HepG2 (cell line): ENCODE measurements at regions not wholly inside any gene's neighbourhood (a gene's known extent, or its start where the extent isn't known, plus 50 kb on each side); places are given as distances from the start of the nearest gene placed in this dataset.

ENCODE experiments used
- ATAC-seq: fragments of 200-7000 bp; cut with Tn5 transposase; 3 replicates; pipeline ENCODE4 v1.9.1; 2020; ENCODE audit warnings: mild to moderate bottlenecking, moderate library complexity
- BruUV-seq: library from RNA; stranded (reverse); fragments of 400-500 nt; replicated peaks from 2 replicates; lab custom pipeline; 2021; lab: Mats Ljungman, UMichigan
- CTCF ChIA-PET: fragments of 300-600 bp; formaldehyde crosslinking; extraction: SDS; loops from one replicate; lab custom pipeline; 2021; ENCODE audit warnings: low total read pairs, inconsistent platforms, low intra/inter-chr PET ratio; lab: Yijun Ruan, JAX
- POLR2A ChIA-PET: fragments of 350-600 bp; sonication (Branson Sonifier 250); formaldehyde crosslinking; loops from one replicate; lab custom pipeline; 2020; ENCODE audit warnings: antibody characterized with exemption, inconsistent platforms; lab: Yijun Ruan, JAX
- DNase-seq: peaks from one replicate; pipeline ENCODE4 v3.0.0-alpha.2; 2015; ENCODE audit warnings: low spot score
- FAIRE-seq: peaks from 3 replicates; lab custom pipeline; 2011; peaks lifted over from hg19 to GRCh38; lab: Jason Lieb, UNC
- H2AFZ ChIP-seq: one replicate; pipeline ENCODE4 v1.6.1; 2011; ENCODE audit warnings: low read length, inconsistent platforms
- H3K27ac ChIP-seq: fragments of 300-600 bp; 3 replicates; pipeline ENCODE4 v1.8.0; 2011; ENCODE audit warnings: mixed run types, mild to moderate bottlenecking, mixed read lengths, low read length, inconsistent platforms; ENCODE audit not compliant: insufficient read depth; ENCODE audit errors: extremely low read length
- H3K27me3 ChIP-seq, 2 experiments: fragments of 200-600 bp in 1 of 2; 2 replicates in 1 of 2; 3 replicates in 1 of 2; pipeline versions ENCODE4 v1.6.0 to v1.8.0; 2011; ENCODE audit warnings: low read length in 2 of 2, mild to moderate bottlenecking in 2 of 2, moderate library complexity in 2 of 2, inconsistent platforms in 1 of 2; ENCODE audit not compliant: insufficient read depth in 2 of 2, control insufficient read depth in 1 of 2
- H3K36me3 ChIP-seq, 2 experiments: fragments of 200-600 bp in 1 of 2; replicated peaks in 1 of 2; 2 replicates in 1 of 2; 3 replicates in 1 of 2; pipeline versions ENCODE4 v1.5.1 to v1.8.0; 2011; ENCODE audit warnings: low read length in 2 of 2, inconsistent platforms in 1 of 2; ENCODE audit not compliant: insufficient read depth in 2 of 2, control insufficient read depth in 1 of 2
- H3K4me1 ChIP-seq: 2 replicates; pipeline ENCODE4 v1.5.1; 2012; ENCODE audit warnings: low read length, inconsistent platforms; ENCODE audit not compliant: insufficient read depth
- H3K4me2 ChIP-seq: 2 replicates; pipeline ENCODE4 v1.6.0; 2011; ENCODE audit warnings: low read depth, low read length, inconsistent platforms
- H3K4me3 ChIP-seq, 3 experiments: fragments of 200-600 bp in 1 of 3; sonication (generic), shearing (Covaris generic) in 1 of 3; replicated peaks in 1 of 3; 2 replicates each; pipeline ENCODE4 v1.5.1; 2011 to 2016; ENCODE audit warnings: low read length in 3 of 3, inconsistent platforms in 2 of 3, low read depth in 2 of 3, mild to moderate bottlenecking in 2 of 3, control low read depth in 1 of 3, mixed read lengths in 1 of 3; ENCODE audit not compliant: insufficient read depth in 1 of 3
- H3K79me2 ChIP-seq: one replicate; pipeline ENCODE4 v1.6.1; 2011; ENCODE audit warnings: low read length, inconsistent platforms; ENCODE audit not compliant: insufficient read depth
- H3K9ac ChIP-seq: 2 replicates; pipeline ENCODE4 v1.6.0; 2011; ENCODE audit warnings: mild to moderate bottlenecking, low read depth, low read length, inconsistent platforms; ENCODE audit not compliant: insufficient read depth
- H3K9me3 ChIP-seq: 2 replicates; pipeline ENCODE4 v1.5.1; 2012; ENCODE audit warnings: mild to moderate bottlenecking, low read length
- H4K20me1 ChIP-seq: 2 replicates; pipeline ENCODE4 v1.6.0; 2011; ENCODE audit warnings: inconsistent platforms, mild to moderate bottlenecking, low read length, moderate library complexity; ENCODE audit not compliant: insufficient read depth
- BORCS8-MEF2B ChIP-seq: sonication (generic); formaldehyde crosslinking; IDR thresholded peaks from 2 replicates; pipeline ENCODE4 v1.8.0; 2022; ENCODE audit warnings: mild to moderate bottlenecking, missing genetic modification reagents
- NR1H2 ChIP-seq: sonication (generic); formaldehyde crosslinking; IDR thresholded peaks from 2 replicates; pipeline ENCODE4 v1.8.1; 2022; ENCODE audit warnings: low read depth, missing genetic modification reagents, borderline replicate concordance
- NR3C1 ChIP-seq: sonication (generic); formaldehyde crosslinking; IDR thresholded peaks from 2 replicates; pipeline ENCODE4 v1.4.0; 2020; ENCODE audit warnings: missing genetic modification reagents
- POGK ChIP-seq: sonication (generic); formaldehyde crosslinking; conservative IDR thresholded peaks from 2 replicates; pipeline ENCODE4 v1.8.0; 2022; ENCODE audit warnings: mild to moderate bottlenecking, moderate library complexity, missing genetic modification reagents
- ZHX2 ChIP-seq, 2 experiments: sonication (generic) in 1 of 2; formaldehyde crosslinking in 1 of 2; IDR thresholded peaks; 2 replicates each; pipeline versions ENCODE4 v1.6.1 to v1.9.0; 2014 to 2022; ENCODE audit warnings: antibody characterized with exemption in 1 of 2, borderline replicate concordance in 1 of 2, inconsistent platforms in 1 of 2, low read depth in 1 of 2, missing genetic modification reagents in 1 of 2
- ZNF235 ChIP-seq: sonication (generic); formaldehyde crosslinking; IDR thresholded peaks from 2 replicates; pipeline ENCODE4 v1.8.1; 2023; ENCODE audit warnings: mild to moderate bottlenecking, missing genetic modification reagents, borderline replicate concordance
- WGBS: methylation state at CpG from one replicate; pipeline ENCODE4 v1.1.6; 2017; ENCODE audit warnings: low lambda C conversion rate; 5-methylcytosine and 5-hydroxymethylcytosine counted together
- in situ Hi-C: cut with HindIII; loops from 2 replicates; pipeline ENCODE4 v1.10.0; 2017; ENCODE audit warnings: low pct_unique_long_range_greater_than_20kb; ENCODE audit not compliant: extremely low pct_ligation_motif_present
- intact Hi-C: fragments of 100-400 bp; cut with micrococcal nuclease; formaldehyde crosslinking; loops from one replicate; pipeline ENCODE4 v1.10.0; 2022; ENCODE audit not compliant: unreplicated experiment
- TF ChIP-seq, protein P1 (sequence below): sonication (generic); formaldehyde crosslinking; IDR thresholded peaks from 2 replicates; pipeline ENCODE4 v1.4.0; 2020; ENCODE audit warnings: missing genetic modification reagents, borderline replicate concordance
- TF ChIP-seq, protein P2 (sequence below): sonication (generic); formaldehyde crosslinking; IDR thresholded peaks from 2 replicates; pipeline ENCODE4 v1.5.0; 2020; ENCODE audit warnings: mild to moderate bottlenecking, missing genetic modification reagents, moderate library complexity

GRCh38 chr10:4650582-4650981 lies 175.4 kb upstream of the AKR1E2 start:
- 2% methylated on average over 5 of the region's 6 CpGs for WGBS
- no peak for ATAC-seq
- no peak for TF ChIP-seq NR3C1 (CRISPR knock-in tag)
- TF ChIP-seq POGK (CRISPR knock-in tag) = no peak
- no peak for TF ChIP-seq BORCS8-MEF2B (CRISPR knock-in tag)
- TF ChIP-seq, protein P1, sequence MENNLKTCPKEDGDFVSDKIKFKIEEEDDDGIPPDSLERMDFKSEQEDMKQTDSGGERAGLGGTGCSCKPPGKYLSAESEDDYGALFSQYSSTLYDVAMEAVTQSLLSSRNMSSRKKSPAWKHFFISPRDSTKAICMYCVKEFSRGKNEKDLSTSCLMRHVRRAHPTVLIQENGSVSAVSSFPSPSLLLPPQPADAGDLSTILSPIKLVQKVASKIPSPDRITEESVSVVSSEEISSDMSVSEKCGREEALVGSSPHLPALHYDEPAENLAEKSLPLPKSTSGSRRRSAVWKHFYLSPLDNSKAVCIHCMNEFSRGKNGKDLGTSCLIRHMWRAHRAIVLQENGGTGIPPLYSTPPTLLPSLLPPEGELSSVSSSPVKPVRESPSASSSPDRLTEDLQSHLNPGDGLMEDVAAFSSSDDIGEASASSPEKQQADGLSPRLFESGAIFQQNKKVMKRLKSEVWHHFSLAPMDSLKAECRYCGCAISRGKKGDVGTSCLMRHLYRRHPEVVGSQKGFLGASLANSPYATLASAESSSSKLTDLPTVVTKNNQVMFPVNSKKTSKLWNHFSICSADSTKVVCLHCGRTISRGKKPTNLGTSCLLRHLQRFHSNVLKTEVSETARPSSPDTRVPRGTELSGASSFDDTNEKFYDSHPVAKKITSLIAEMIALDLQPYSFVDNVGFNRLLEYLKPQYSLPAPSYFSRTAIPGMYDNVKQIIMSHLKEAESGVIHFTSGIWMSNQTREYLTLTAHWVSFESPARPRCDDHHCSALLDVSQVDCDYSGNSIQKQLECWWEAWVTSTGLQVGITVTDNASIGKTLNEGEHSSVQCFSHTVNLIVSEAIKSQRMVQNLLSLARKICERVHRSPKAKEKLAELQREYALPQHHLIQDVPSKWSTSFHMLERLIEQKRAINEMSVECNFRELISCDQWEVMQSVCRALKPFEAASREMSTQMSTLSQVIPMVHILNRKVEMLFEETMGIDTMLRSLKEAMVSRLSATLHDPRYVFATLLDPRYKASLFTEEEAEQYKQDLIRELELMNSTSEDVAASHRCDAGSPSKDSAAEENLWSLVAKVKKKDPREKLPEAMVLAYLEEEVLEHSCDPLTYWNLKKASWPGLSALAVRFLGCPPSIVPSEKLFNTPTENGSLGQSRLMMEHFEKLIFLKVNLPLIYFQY (CRISPR knock-in tag) = no peak
- no peak for TF ChIP-seq ZHX2 (IDR thresholded peaks at IDR 0.05; ENCODE audit: low read depth)
- TF ChIP-seq ZHX2 (CRISPR knock-in tag; IDR thresholded peaks at IDR 0.05; ENCODE audit: borderline replicate concordance) = no peak
- TF ChIP-seq ZNF235 = no peak
- no peak for TF ChIP-seq NR1H2 (CRISPR knock-in tag)
- TF ChIP-seq, protein P2, sequence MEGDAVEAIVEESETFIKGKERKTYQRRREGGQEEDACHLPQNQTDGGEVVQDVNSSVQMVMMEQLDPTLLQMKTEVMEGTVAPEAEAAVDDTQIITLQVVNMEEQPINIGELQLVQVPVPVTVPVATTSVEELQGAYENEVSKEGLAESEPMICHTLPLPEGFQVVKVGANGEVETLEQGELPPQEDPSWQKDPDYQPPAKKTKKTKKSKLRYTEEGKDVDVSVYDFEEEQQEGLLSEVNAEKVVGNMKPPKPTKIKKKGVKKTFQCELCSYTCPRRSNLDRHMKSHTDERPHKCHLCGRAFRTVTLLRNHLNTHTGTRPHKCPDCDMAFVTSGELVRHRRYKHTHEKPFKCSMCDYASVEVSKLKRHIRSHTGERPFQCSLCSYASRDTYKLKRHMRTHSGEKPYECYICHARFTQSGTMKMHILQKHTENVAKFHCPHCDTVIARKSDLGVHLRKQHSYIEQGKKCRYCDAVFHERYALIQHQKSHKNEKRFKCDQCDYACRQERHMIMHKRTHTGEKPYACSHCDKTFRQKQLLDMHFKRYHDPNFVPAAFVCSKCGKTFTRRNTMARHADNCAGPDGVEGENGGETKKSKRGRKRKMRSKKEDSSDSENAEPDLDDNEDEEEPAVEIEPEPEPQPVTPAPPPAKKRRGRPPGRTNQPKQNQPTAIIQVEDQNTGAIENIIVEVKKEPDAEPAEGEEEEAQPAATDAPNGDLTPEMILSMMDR = 0 out of 2 replicates have a peak, but pooled peaks have one; percentile 9

More at GRCh38 chr10:4650582-4650981, 175.4 kb upstream of the AKR1E2 start:
- in situ Hi-C loops = loop anchor here (10.0 kb wide), 1 partner anchor 1406 kb away; no protein-coding TSS in a partner anchor
- H4K20me1 ChIP-seq = no peaks in the 10 kb centered on the region
- no peak overlapping the region for H3K4me3 ChIP-seq
- H3K9ac ChIP-seq = no peak overlapping the region
- H3K27ac ChIP-seq = no peak overlapping the region
- H3K79me2 ChIP-seq = no peaks in the 10 kb centered on the region
- no peaks in the 10 kb centered on the region for H3K4me1 ChIP-seq
- no peak overlapping the region for H3K4me2 ChIP-seq
- H2AFZ ChIP-seq = no peak overlapping the region
- ChIA-PET POLR2A (no interaction called here), CTCF (no interaction called here)
- BruUV-seq = no TSS peak
- FAIRE-seq = no peak
- H3K36me3 ChIP-seq = no peaks in the 10 kb centered on the region
- intact Hi-C loops = no loop called here
- H3K9me3 ChIP-seq = no peaks in the 10 kb centered on the region
- no peak for DNase-seq
- H3K27me3 ChIP-seq = peaks cover 0 to 18% of the 10 kb centered on the region in 2 experiments; a peak in 1 of 5 replicates
